ENCODE measurements at regions not wholly inside any gene's neighbourhood (a gene's known extent, or its start where the extent isn't known, plus 50 kb on each side); places are given as distances from the start of the nearest gene placed in this dataset.

DNA sequence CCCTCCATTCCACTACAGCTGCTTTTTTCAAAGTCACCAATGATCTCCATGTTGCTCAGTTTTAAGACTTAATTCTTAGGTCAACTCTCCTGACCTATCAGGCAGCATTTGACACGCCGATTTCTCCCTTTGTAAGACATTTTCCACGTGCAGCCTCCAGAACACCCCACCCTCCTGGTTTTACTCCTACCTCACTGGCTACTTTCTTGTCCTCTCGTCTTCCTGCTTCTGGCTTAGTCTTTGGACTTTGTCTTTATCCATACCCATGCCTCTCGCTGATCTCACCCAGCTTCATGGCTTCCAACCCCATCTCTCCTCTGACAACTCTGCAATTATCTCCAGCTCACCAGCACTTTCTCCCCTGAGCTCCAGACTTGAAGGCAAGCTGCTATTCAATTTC lies 99.3 kb upstream of the UMPS start:
- TF ChIP-seq EP300 (IDR thresholded peaks at IDR 0.05) (no peak), CTCF (IDR thresholded peaks at IDR 0.05) (no peak)
